MM.1S (cell line): ENCODE measurements at regions not wholly inside any gene's neighbourhood (a gene's known extent, or its start where the extent isn't known, plus 50 kb on each side); places are given as distances from the start of the nearest gene placed in this dataset.

Experiments
- CTCF ChIP-seq: fragments of 300-600 bp; sonication (generic); IDR thresholded peaks from 2 replicates; pipeline ENCODE4 v1.5.1; 2016; ENCODE audit warnings: antibody characterized with exemption, low read length, mixed read lengths
- EZH2 ChIP-seq: fragments of 300-600 bp; sonication (generic); optimal IDR thresholded peaks from 2 replicates; pipeline ENCODE3; 2017; ENCODE audit warnings: low read depth, mild to moderate bottlenecking, antibody characterized with exemption, low read length, mixed read lengths
- EZH2phosphoT487 ChIP-seq: fragments of 300-600 bp; sonication (generic); IDR thresholded peaks from 2 replicates; pipeline ENCODE4 v1.6.1; 2018; ENCODE audit warnings: antibody characterized with exemption, low read length

GRCh38 chr5:2913281-2913680, 161.8 kb upstream of the IRX2 start:
- TF ChIP-seq CTCF (no peak), EZH2phosphoT487 (no peak), EZH2 (no peak)
